Type B pancreatic cell (in vitro differentiated cells): ENCODE measurements at regions not wholly inside any gene's neighbourhood (a gene's known extent, or its start where the extent isn't known, plus 50 kb on each side); places are given as distances from the start of the nearest gene placed in this dataset.

Experiments used
- DNase-seq: peaks from one replicate; pipeline ENCODE4 v3.0.0; 2021; ENCODE audit warnings: mixed read lengths; ENCODE audit not compliant: unreplicated experiment; ENCODE audit errors: extremely low spot score
- H3K27ac Mint-ChIP-seq: 2 replicates; pipeline ENCODE4 v1.8.0; 2021; ENCODE audit warnings: mild to moderate bottlenecking, mixed read lengths
- H3K27me3 Mint-ChIP-seq: 2 replicates; pipeline ENCODE4 v1.8.0; 2021; ENCODE audit warnings: mixed read lengths
- H3K36me3 Mint-ChIP-seq: 2 replicates; pipeline ENCODE4 v1.8.0; 2021; ENCODE audit warnings: mixed read lengths
- H3K4me1 Mint-ChIP-seq: one replicate; pipeline ENCODE4 v1.8.0; 2021; ENCODE audit warnings: mixed read lengths; ENCODE audit not compliant: unreplicated experiment
- H3K4me3 Mint-ChIP-seq: 2 replicates; pipeline ENCODE4 v1.8.0; 2021; ENCODE audit warnings: mild to moderate bottlenecking, mixed read lengths
- H3K9me3 Mint-ChIP-seq: 2 replicates; pipeline ENCODE4 v1.8.0; 2021; ENCODE audit warnings: mixed read lengths
- CTCF ChIP-seq: fragments of 200-600 bp; sonication (generic); conservative IDR thresholded peaks from 2 replicates; pipeline ENCODE4 v1.5.0; 2021; ENCODE audit warnings: antibody characterized with exemption, mild to moderate bottlenecking

- no peak for DNase-seq
- Mint-ChIP-seq H3K4me1 (peaks cover 10% of the 10 kb centered on the region), H3K27me3 (peaks cover 11% of the 10 kb centered on the region), H3K27ac (no peak overlapping the region), H3K36me3 (no peaks in the 10 kb centered on the region), H3K4me3 (no peak overlapping the region), H3K9me3 (no peaks in the 10 kb centered on the region)
- TF ChIP-seq CTCF: no peak
Measured at GRCh38 chr4:125838924-125839323, 524.2 kb downstream of the FAT4 start.

GRCh38 chr4:125843947-125844346, 529.2 kb downstream of the FAT4 start:
- no peak for TF ChIP-seq CTCF
- Mint-ChIP-seq H3K27ac (no peak overlapping the region), H3K27me3 (peaks cover 4% of the 10 kb centered on the region), H3K36me3 (no peaks in the 10 kb centered on the region), H3K4me1 (no peaks in the 10 kb centered on the region), H3K9me3 (no peaks in the 10 kb centered on the region), H3K4me3 (no peak overlapping the region)
- DNase-seq: no peak

- no peak for TF ChIP-seq CTCF
- H3K27me3 Mint-ChIP-seq: no peaks in the 10 kb centered on the region
- H3K9me3 Mint-ChIP-seq: no peaks in the 10 kb centered on the region
- no peaks in the 10 kb centered on the region for H3K4me1 Mint-ChIP-seq
- H3K4me3 Mint-ChIP-seq: no peak overlapping the region
- H3K27ac Mint-ChIP-seq: no peak overlapping the region
- no peaks in the 10 kb centered on the region for H3K36me3 Mint-ChIP-seq
- no peak for DNase-seq
Measured at GRCh38 chr4:125847518-125847917, 532.8 kb downstream of the FAT4 start.

GRCh38 chr4:125849869-125850268, 535.1 kb downstream of the FAT4 start:
- no peaks in the 10 kb centered on the region for H3K9me3 Mint-ChIP-seq
- H3K27ac Mint-ChIP-seq: no peak overlapping the region
- no peak for TF ChIP-seq CTCF
- no peaks in the 10 kb centered on the region for H3K36me3 Mint-ChIP-seq
- no peak for DNase-seq
- no peak overlapping the region for H3K4me3 Mint-ChIP-seq
- H3K4me1 Mint-ChIP-seq: no peaks in the 10 kb centered on the region
- no peaks in the 10 kb centered on the region for H3K27me3 Mint-ChIP-seq

GRCh38 chr4:125891597-125892258, 577.0 kb downstream of the FAT4 start:
- no peak overlapping the region for H3K4me3 Mint-ChIP-seq
- no peaks in the 10 kb centered on the region for H3K9me3 Mint-ChIP-seq
- H3K36me3 Mint-ChIP-seq: no peaks in the 10 kb centered on the region
- H3K4me1 Mint-ChIP-seq: no peaks in the 10 kb centered on the region
- TF ChIP-seq CTCF: no peak
- DNase-seq: no peak
- no peak overlapping the region for H3K27ac Mint-ChIP-seq
- no peaks in the 10 kb centered on the region for H3K27me3 Mint-ChIP-seq

GRCh38 chr4:125904802-125905201, 590.0 kb downstream of the FAT4 start:
- Mint-ChIP-seq H3K27me3 (no peaks in the 10 kb centered on the region), H3K36me3 (no peaks in the 10 kb centered on the region), H3K27ac (no peak overlapping the region), H3K4me3 (no peak overlapping the region), H3K9me3 (peaks cover 6% of the 10 kb centered on the region), H3K4me1 (no peaks in the 10 kb centered on the region)
- no peak for TF ChIP-seq CTCF
- no peak for DNase-seq
